ENCODE measurements at regions not wholly inside any gene's neighbourhood (a gene's known extent, or its start where the extent isn't known, plus 50 kb on each side); places are given as distances from the start of the nearest gene placed in this dataset.

- no peak for ATAC-seq
- H3K4me3 ChIP-seq, result no peak overlapping the region
- no peak overlapping the region for H2AFZ ChIP-seq
- TF ChIP-seq CTCF (conservative IDR thresholded peaks at IDR 0.05; ENCODE audit: low read depth in 2 of 2) (no peak), ZNF331 (CRISPR knock-in tag; IDR thresholded peaks at IDR 0.05; ENCODE audit: low read depth) (no peak), ZNF462 (CRISPR knock-in tag; IDR thresholded peaks at IDR 0.05) (no peak), ETS1 (IDR thresholded peaks at IDR 0.05) (no peak), NANOG (IDR thresholded peaks at IDR 0.05; ENCODE audit: borderline replicate concordance) (no peak), POLR2AphosphoS5 (IDR thresholded peaks at IDR 0.05; ENCODE audit: low read depth) (no peak), REST (IDR thresholded peaks at IDR 0.05; ENCODE audit: unreplicated experiment) (no peak), CREB1 (CRISPR knock-in tag; IDR thresholded peaks at IDR 0.05; ENCODE audit: low read depth) (no peak), ZNF114 (CRISPR knock-in tag; IDR thresholded peaks at IDR 0.05) (no peak)
- no peaks in the 10 kb centered on the region for H4K20me1 ChIP-seq (replicated peaks; ENCODE audit: insufficient read depth)
- no peak for DNase-seq (ENCODE audit: low spot score)
- H3K9me2 ChIP-seq (ENCODE audit: insufficient read depth), result no peaks in the 10 kb centered on the region
- H3K36me3 ChIP-seq (ENCODE audit: insufficient read depth), result no peaks in the 10 kb centered on the region
- H3K27ac ChIP-seq (ENCODE audit: low read depth), result no peak overlapping the region
- peaks cover 5% of the 10 kb centered on the region for H3K27me3 Mint-ChIP-seq (ENCODE audit: insufficient read depth, low read depth, poor library complexity)
- H3K27ac Mint-ChIP-seq, result no peak overlapping the region; the same call in 1 of the 2 replicates
- H3K4me3 Mint-ChIP-seq, result no peak overlapping the region
- H3K9me3 Mint-ChIP-seq, result no peaks in the 10 kb centered on the region; the same call in 2 of the 3 replicates
- peaks cover 5% of the 10 kb centered on the region; the same call in 2 of the 3 replicates for H3K36me3 Mint-ChIP-seq (ENCODE audit: low read depth)
- H3F3A ChIP-seq (replicated peaks; ENCODE audit: low read depth), result no peaks in the 10 kb centered on the region
- H3K4me1 ChIP-seq (ENCODE audit: insufficient read depth), result peaks cover 3% of the 10 kb centered on the region; the same call in 1 of the 2 replicates
- peaks cover 15% of the 10 kb centered on the region for H3K4me1 Mint-ChIP-seq
- no peak overlapping the region for H3K4me2 ChIP-seq
- no peaks in the 10 kb centered on the region for H3K27me3 ChIP-seq (ENCODE audit: insufficient read depth)
- no peaks in the 10 kb centered on the region for H3K79me2 ChIP-seq (replicated peaks; ENCODE audit: insufficient read depth)
Measured at GRCh38 chr11:109926941-109927340, 166.3 kb upstream of the ZC3H12C start.
